ENCODE measurements at regions not wholly inside any gene's neighbourhood (a gene's known extent, or its start where the extent isn't known, plus 50 kb on each side); places are given as distances from the start of the nearest gene placed in this dataset.

GRCh38 chr3:6571448-6571847 lies 289.5 kb upstream of the GRM7 start:
- H3K4me1 ChIP-seq (ENCODE audit: control insufficient read depth in 2 of 3, insufficient read depth in 2 of 3, low read depth in 1 of 3, low read length in 3 of 3), result no peaks in the 10 kb centered on the region
- FAIRE-seq, result no peak

GRCh38 chr3:6577584-6577983 lies 283.3 kb upstream of the GRM7 start:
- Histone ChIP-seq H3K4me1 (ENCODE audit: control insufficient read depth in 2 of 3, insufficient read depth in 2 of 3, low read depth in 1 of 3, low read length in 3 of 3) (no peaks in the 10 kb centered on the region), H3K27me3 (ENCODE audit: control insufficient read depth, insufficient read depth, low read length) (no peaks in the 10 kb centered on the region), H3K27ac (ENCODE audit: low read depth in 2 of 2, low read length in 2 of 2) (no peak overlapping the region), H3K36me3 (ENCODE audit: control insufficient read depth in 2 of 3, insufficient read depth in 3 of 3, low read length in 3 of 3) (no peaks in the 10 kb centered on the region), H3K9ac (ENCODE audit: low read length in 3 of 3) (no peak overlapping the region), H3K4me3 (ENCODE audit: low read length in 3 of 3) (no peak overlapping the region), H3K9me3 (ENCODE audit: control insufficient read depth in 2 of 3, insufficient read depth in 1 of 3, low read length in 3 of 3) (no peaks in the 10 kb centered on the region)
- no peak for TF ChIP-seq CTCF (IDR thresholded peaks at IDR 0.05; ENCODE audit: borderline replicate concordance, extremely low read depth, insufficient read depth)
- FAIRE-seq (no peak), DNase-seq (no peak)
- intact Hi-C loops (cut with DNase I), result no loop called here

More at GRCh38 chr3:6571448-6571847, 289.5 kb upstream of the GRM7 start:
- H3K27ac ChIP-seq (ENCODE audit: low read depth in 2 of 2, low read length in 2 of 2), result no peak overlapping the region
- H3K4me3 ChIP-seq (ENCODE audit: low read length in 3 of 3), result no peak overlapping the region
- no peaks in the 10 kb centered on the region for H3K36me3 ChIP-seq (ENCODE audit: control insufficient read depth in 2 of 3, insufficient read depth in 3 of 3, low read length in 3 of 3)
- TF ChIP-seq CTCF (IDR thresholded peaks at IDR 0.05; ENCODE audit: borderline replicate concordance, extremely low read depth, insufficient read depth), result no peak
- no peaks in the 10 kb centered on the region for H3K27me3 ChIP-seq (ENCODE audit: control insufficient read depth, insufficient read depth, low read length)
- DNase-seq, result no peak
- H3K9ac ChIP-seq (ENCODE audit: low read length in 3 of 3), result no peak overlapping the region
- no peaks in the 10 kb centered on the region for H3K9me3 ChIP-seq (ENCODE audit: control insufficient read depth in 2 of 3, insufficient read depth in 1 of 3, low read length in 3 of 3)
- intact Hi-C loops (cut with DNase I), result no loop called here

- no peak for FAIRE-seq
- H3K9me3 ChIP-seq (ENCODE audit: control insufficient read depth in 2 of 3, insufficient read depth in 1 of 3, low read length in 3 of 3), result no peaks in the 10 kb centered on the region
- intact Hi-C loops (cut with DNase I), result no loop called here
Observed at GRCh38 chr3:6578526-6578925, 282.4 kb upstream of the GRM7 start.

More at GRCh38 chr3:6578526-6578925, 282.4 kb upstream of the GRM7 start:
- DNase-seq, result no peak
- no peak overlapping the region for H3K4me3 ChIP-seq (ENCODE audit: low read length in 3 of 3)
- H3K4me1 ChIP-seq (ENCODE audit: control insufficient read depth in 2 of 3, insufficient read depth in 2 of 3, low read depth in 1 of 3, low read length in 3 of 3), result no peaks in the 10 kb centered on the region
- H3K36me3 ChIP-seq (ENCODE audit: control insufficient read depth in 2 of 3, insufficient read depth in 3 of 3, low read length in 3 of 3), result no peaks in the 10 kb centered on the region
- no peak for TF ChIP-seq CTCF (IDR thresholded peaks at IDR 0.05; ENCODE audit: borderline replicate concordance, extremely low read depth, insufficient read depth)
- H3K27me3 ChIP-seq (ENCODE audit: control insufficient read depth, insufficient read depth, low read length), result no peaks in the 10 kb centered on the region
- no peak overlapping the region for H3K27ac ChIP-seq (ENCODE audit: low read depth in 2 of 2, low read length in 2 of 2)
- no peak overlapping the region for H3K9ac ChIP-seq (ENCODE audit: low read length in 3 of 3)

Data from kidney (tissue), 13 donors.